ENCODE measurements at regions not wholly inside any gene's neighbourhood (a gene's known extent, or its start where the extent isn't known, plus 50 kb on each side); places are given as distances from the start of the nearest gene placed in this dataset.

DNA sequence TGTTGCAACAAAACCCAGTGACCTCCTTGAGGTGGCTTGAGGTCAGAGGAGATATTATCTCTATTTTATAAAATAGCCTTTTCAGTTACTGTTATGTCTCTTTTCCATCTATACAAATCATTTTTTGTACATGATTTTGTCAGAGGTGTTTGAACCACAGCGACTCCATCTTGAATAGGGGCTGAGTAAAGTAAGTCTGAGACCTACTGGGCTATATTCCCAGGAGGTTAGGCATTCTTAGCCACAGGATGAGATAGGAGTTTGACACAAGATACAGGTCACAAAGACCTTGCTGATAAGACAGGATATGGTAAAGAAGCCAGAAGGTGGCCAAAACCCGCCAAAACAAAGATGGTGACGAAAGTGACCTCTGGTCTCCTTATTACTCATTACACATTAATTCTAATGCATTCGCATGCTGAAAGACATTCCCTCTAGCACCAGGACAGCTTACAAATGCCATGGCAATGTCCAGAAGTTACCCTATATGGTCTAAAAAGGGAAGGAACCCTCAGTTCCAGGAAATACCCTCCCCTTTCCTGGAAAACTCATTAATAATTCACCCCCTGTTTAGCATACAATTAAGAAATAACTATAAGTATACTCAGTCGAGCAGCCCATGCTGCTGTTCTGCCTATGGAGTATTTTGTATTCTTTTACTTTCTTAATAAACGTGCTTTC lies 283.9 kb upstream of the ISL1 start:
- no peak overlapping the region for H2AFZ ChIP-seq (ENCODE audit: low read length, unreplicated experiment)

DNA sequence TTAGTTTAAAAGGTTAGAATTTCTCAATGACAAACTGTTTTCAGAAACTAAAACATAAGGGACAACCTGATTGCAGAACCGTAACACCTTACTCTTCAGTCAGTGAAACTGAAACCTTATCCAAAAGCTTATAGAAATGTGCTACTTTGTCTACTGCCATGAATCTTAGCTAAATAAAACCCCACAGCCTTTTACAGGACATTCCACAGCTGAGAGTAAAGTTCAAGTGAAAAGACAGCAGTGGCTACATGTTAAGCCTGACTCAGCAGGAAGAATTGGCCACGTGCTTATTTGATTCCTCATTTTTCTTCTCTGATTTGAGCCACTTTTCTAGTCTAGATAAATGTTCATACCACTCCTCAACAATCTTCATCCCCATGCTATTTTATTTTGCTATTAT lies 278.7 kb upstream of the ISL1 start:
- H2AFZ ChIP-seq (ENCODE audit: low read length, unreplicated experiment): no peak overlapping the region
- no peaks in the 10 kb centered on the region for H3K79me2 ChIP-seq (ENCODE audit: control insufficient read depth, insufficient read depth, low read length, unreplicated experiment)
- no peak overlapping the region for H3K27ac ChIP-seq (ENCODE audit: low read depth, low read length)
- no peaks in the 10 kb centered on the region for H3K36me3 ChIP-seq (ENCODE audit: insufficient read depth, low read length)
- H3K4me3 ChIP-seq (ENCODE audit: low read depth, low read length): no peak overlapping the region
- H3K27me3 ChIP-seq (ENCODE audit: insufficient read depth, low read length): no peaks in the 10 kb centered on the region
- H3K4me1 ChIP-seq (ENCODE audit: control insufficient read depth, insufficient read depth, low read length, unreplicated experiment): no peaks in the 10 kb centered on the region

More for the DNA sequence above, 283.9 kb upstream of the ISL1 start:
- H3K27me3 ChIP-seq (ENCODE audit: insufficient read depth, low read length): no peaks in the 10 kb centered on the region
- H3K27ac ChIP-seq (ENCODE audit: low read depth, low read length): no peak overlapping the region
- H3K79me2 ChIP-seq (ENCODE audit: control insufficient read depth, insufficient read depth, low read length, unreplicated experiment): no peaks in the 10 kb centered on the region
- H3K36me3 ChIP-seq (ENCODE audit: insufficient read depth, low read length): no peaks in the 10 kb centered on the region
- no peak overlapping the region for H3K4me3 ChIP-seq (ENCODE audit: low read depth, low read length)
- no peaks in the 10 kb centered on the region for H3K4me1 ChIP-seq (ENCODE audit: control insufficient read depth, insufficient read depth, low read length, unreplicated experiment)

GRCh38 chr5:51109786-51110410 lies 273.4 kb upstream of the ISL1 start:
- Histone ChIP-seq H3K36me3 (ENCODE audit: insufficient read depth, low read length) (no peaks in the 10 kb centered on the region), H3K4me3 (ENCODE audit: low read depth, low read length) (no peak overlapping the region), H3K27ac (ENCODE audit: low read depth, low read length) (no peak overlapping the region), H3K4me1 (ENCODE audit: control insufficient read depth, insufficient read depth, low read length, unreplicated experiment) (no peaks in the 10 kb centered on the region), H3K79me2 (ENCODE audit: control insufficient read depth, insufficient read depth, low read length, unreplicated experiment) (no peaks in the 10 kb centered on the region), H2AFZ (ENCODE audit: low read length, unreplicated experiment) (no peak overlapping the region), H3K27me3 (ENCODE audit: insufficient read depth, low read length) (no peaks in the 10 kb centered on the region)

GRCh38 chr5:51131266-51131665 lies 252.0 kb upstream of the ISL1 start:
- H3K4me3 ChIP-seq (ENCODE audit: low read depth, low read length): no peak overlapping the region
- H2AFZ ChIP-seq (ENCODE audit: low read length, unreplicated experiment): no peak overlapping the region
- H3K27me3 ChIP-seq (ENCODE audit: insufficient read depth, low read length): no peaks in the 10 kb centered on the region
- H3K4me1 ChIP-seq (ENCODE audit: control insufficient read depth, insufficient read depth, low read length, unreplicated experiment): no peaks in the 10 kb centered on the region
- H3K27ac ChIP-seq (ENCODE audit: low read depth, low read length): no peak overlapping the region
- no peaks in the 10 kb centered on the region for H3K79me2 ChIP-seq (ENCODE audit: control insufficient read depth, insufficient read depth, low read length, unreplicated experiment)
- no peaks in the 10 kb centered on the region for H3K36me3 ChIP-seq (ENCODE audit: insufficient read depth, low read length)

- Histone ChIP-seq H3K79me2 (ENCODE audit: control insufficient read depth, insufficient read depth, low read length, unreplicated experiment) (no peaks in the 10 kb centered on the region), H3K4me1 (ENCODE audit: control insufficient read depth, insufficient read depth, low read length, unreplicated experiment) (no peaks in the 10 kb centered on the region)
These were observed 245.1 kb upstream of the ISL1 start for GRCh38 chr5:51138164-51138563.

GRCh38 chr5:51148437-51148836 lies 234.8 kb upstream of the ISL1 start:
- no peaks in the 10 kb centered on the region for H3K27me3 ChIP-seq (ENCODE audit: insufficient read depth, low read length)
- H2AFZ ChIP-seq (ENCODE audit: low read length, unreplicated experiment): no peak overlapping the region
- no peaks in the 10 kb centered on the region for H3K79me2 ChIP-seq (ENCODE audit: control insufficient read depth, insufficient read depth, low read length, unreplicated experiment)
- no peaks in the 10 kb centered on the region for H3K4me1 ChIP-seq (ENCODE audit: control insufficient read depth, insufficient read depth, low read length, unreplicated experiment)
- H3K36me3 ChIP-seq (ENCODE audit: insufficient read depth, low read length): no peaks in the 10 kb centered on the region
- no peak overlapping the region for H3K4me3 ChIP-seq (ENCODE audit: low read depth, low read length)
- H3K27ac ChIP-seq (ENCODE audit: low read depth, low read length): no peak overlapping the region

More at GRCh38 chr5:51138164-51138563, 245.1 kb upstream of the ISL1 start:
- Histone ChIP-seq H2AFZ (ENCODE audit: low read length, unreplicated experiment) (no peak overlapping the region), H3K4me3 (ENCODE audit: low read depth, low read length) (no peak overlapping the region), H3K27ac (ENCODE audit: low read depth, low read length) (no peak overlapping the region), H3K36me3 (ENCODE audit: insufficient read depth, low read length) (no peaks in the 10 kb centered on the region), H3K27me3 (ENCODE audit: insufficient read depth, low read length) (no peaks in the 10 kb centered on the region)

DNA sequence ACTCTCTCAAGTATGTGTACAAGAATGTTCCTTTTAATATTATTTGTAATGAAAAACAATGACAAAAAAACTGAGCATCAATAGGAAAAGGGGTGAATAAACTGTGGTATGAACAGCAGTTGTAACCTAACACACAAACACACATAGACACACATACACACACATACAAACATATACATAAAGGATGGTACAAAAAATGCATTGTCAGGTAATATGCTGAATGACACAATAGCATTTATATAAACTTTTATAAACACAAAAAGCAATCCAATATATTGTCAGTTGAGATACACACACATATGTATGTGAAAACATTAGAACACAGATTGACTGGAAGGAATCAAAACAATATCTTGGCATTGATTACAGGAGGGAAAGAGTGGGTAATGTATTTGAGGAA lies 227.0 kb upstream of the ISL1 start:
- no peak overlapping the region for H2AFZ ChIP-seq (ENCODE audit: low read length, unreplicated experiment)
- no peaks in the 10 kb centered on the region for H3K79me2 ChIP-seq (ENCODE audit: control insufficient read depth, insufficient read depth, low read length, unreplicated experiment)
- no peaks in the 10 kb centered on the region for H3K4me1 ChIP-seq (ENCODE audit: control insufficient read depth, insufficient read depth, low read length, unreplicated experiment)
- no peak overlapping the region for H3K27ac ChIP-seq (ENCODE audit: low read depth, low read length)
- no peaks in the 10 kb centered on the region for H3K36me3 ChIP-seq (ENCODE audit: insufficient read depth, low read length)
- H3K4me3 ChIP-seq (ENCODE audit: low read depth, low read length): no peak overlapping the region
- H3K27me3 ChIP-seq (ENCODE audit: insufficient read depth, low read length): no peaks in the 10 kb centered on the region

DNA sequence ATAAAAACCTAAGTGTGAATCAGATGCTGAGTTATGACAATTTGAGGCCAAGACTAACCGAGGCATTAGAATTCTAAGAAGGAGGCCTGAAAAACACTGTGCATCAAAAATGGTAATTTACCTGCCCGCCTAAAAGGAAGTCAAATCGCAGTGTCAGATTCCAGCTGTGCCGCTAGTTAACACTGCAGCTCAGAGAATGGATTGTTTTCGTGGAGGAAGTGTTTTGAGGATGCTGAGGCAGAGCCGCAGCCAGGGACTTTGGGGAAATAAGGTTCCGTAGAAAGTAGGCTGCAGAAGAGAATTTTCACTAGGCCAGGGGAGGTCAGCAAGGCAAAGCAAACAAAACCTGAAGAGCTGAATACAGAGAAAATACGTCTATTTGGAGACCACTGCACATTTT lies 226.4 kb upstream of the ISL1 start:
- H3K36me3 ChIP-seq (ENCODE audit: insufficient read depth, low read length): no peaks in the 10 kb centered on the region
- H3K79me2 ChIP-seq (ENCODE audit: control insufficient read depth, insufficient read depth, low read length, unreplicated experiment): no peaks in the 10 kb centered on the region
- H2AFZ ChIP-seq (ENCODE audit: low read length, unreplicated experiment): no peak overlapping the region
- no peaks in the 10 kb centered on the region for H3K4me1 ChIP-seq (ENCODE audit: control insufficient read depth, insufficient read depth, low read length, unreplicated experiment)
- no peak overlapping the region for H3K4me3 ChIP-seq (ENCODE audit: low read depth, low read length)
- no peak overlapping the region for H3K27ac ChIP-seq (ENCODE audit: low read depth, low read length)
- H3K27me3 ChIP-seq (ENCODE audit: insufficient read depth, low read length): no peaks in the 10 kb centered on the region

- H3K4me1 ChIP-seq (ENCODE audit: control insufficient read depth, insufficient read depth, low read length, unreplicated experiment): no peaks in the 10 kb centered on the region
- no peak overlapping the region for H2AFZ ChIP-seq (ENCODE audit: low read length, unreplicated experiment)
- H3K79me2 ChIP-seq (ENCODE audit: control insufficient read depth, insufficient read depth, low read length, unreplicated experiment): no peaks in the 10 kb centered on the region
- no peak overlapping the region for H3K27ac ChIP-seq (ENCODE audit: low read depth, low read length)
- no peaks in the 10 kb centered on the region for H3K36me3 ChIP-seq (ENCODE audit: insufficient read depth, low read length)
- H3K27me3 ChIP-seq (ENCODE audit: insufficient read depth, low read length): no peaks in the 10 kb centered on the region
- no peak overlapping the region for H3K4me3 ChIP-seq (ENCODE audit: low read depth, low read length)
These were observed 224.1 kb upstream of the ISL1 start for GRCh38 chr5:51159164-51159563.

DNA sequence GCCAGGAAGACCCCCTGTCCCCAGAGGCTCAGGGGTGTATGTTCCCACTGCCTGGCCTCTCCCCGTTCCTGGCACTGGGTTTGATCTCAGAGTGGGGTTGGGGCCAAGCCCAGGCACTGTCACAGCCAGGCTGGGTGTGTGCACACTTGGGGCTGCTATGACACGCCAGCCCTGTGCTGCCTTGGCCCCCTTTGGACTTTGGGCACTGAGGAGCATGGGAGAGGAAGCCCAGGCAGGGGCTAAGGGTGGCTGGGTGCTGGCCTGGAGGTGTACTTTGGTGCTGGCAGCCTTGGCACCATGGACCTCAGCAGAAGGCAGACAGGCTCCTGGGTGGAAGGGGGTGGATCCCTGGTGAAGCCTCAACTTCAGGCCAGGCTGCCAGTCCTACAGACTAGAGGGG lies 223.6 kb upstream of the ISL1 start:
- no peaks in the 10 kb centered on the region for H3K36me3 ChIP-seq (ENCODE audit: insufficient read depth, low read length)
- H3K27ac ChIP-seq (ENCODE audit: low read depth, low read length): no peak overlapping the region
- H2AFZ ChIP-seq (ENCODE audit: low read length, unreplicated experiment): no peak overlapping the region
- H3K4me3 ChIP-seq (ENCODE audit: low read depth, low read length): no peak overlapping the region
- no peaks in the 10 kb centered on the region for H3K4me1 ChIP-seq (ENCODE audit: control insufficient read depth, insufficient read depth, low read length, unreplicated experiment)
- no peaks in the 10 kb centered on the region for H3K79me2 ChIP-seq (ENCODE audit: control insufficient read depth, insufficient read depth, low read length, unreplicated experiment)
- no peaks in the 10 kb centered on the region for H3K27me3 ChIP-seq (ENCODE audit: insufficient read depth, low read length)

DNA sequence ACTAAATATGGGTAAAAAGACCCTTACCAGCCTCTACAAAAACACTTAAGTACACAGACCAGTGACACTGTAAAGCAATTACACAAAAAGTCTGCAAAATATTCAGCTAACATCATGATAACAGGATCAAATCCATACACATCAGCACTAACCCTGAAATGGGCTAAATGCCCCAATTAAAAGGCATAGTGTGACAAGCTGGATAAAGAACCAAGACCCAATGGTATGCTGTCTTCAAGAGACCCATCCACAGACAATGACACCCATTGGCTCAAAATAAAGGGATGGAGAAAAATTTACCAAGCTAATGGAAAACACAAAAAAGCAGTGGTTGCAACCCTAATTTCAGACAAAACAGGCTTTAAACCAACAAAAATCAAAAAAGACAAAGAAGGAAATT lies 221.0 kb upstream of the ISL1 start:
- no peaks in the 10 kb centered on the region for H3K4me1 ChIP-seq (ENCODE audit: control insufficient read depth, insufficient read depth, low read length, unreplicated experiment)
- H2AFZ ChIP-seq (ENCODE audit: low read length, unreplicated experiment): no peak overlapping the region
- H3K79me2 ChIP-seq (ENCODE audit: control insufficient read depth, insufficient read depth, low read length, unreplicated experiment): no peaks in the 10 kb centered on the region
- H3K4me3 ChIP-seq (ENCODE audit: low read depth, low read length): no peak overlapping the region
- no peak overlapping the region for H3K27ac ChIP-seq (ENCODE audit: low read depth, low read length)
- H3K36me3 ChIP-seq (ENCODE audit: insufficient read depth, low read length): no peaks in the 10 kb centered on the region
- H3K27me3 ChIP-seq (ENCODE audit: insufficient read depth, low read length): no peaks in the 10 kb centered on the region
